ENCODE measurements at regions not wholly inside any gene's neighbourhood (a gene's known extent, or its start where the extent isn't known, plus 50 kb on each side); places are given as distances from the start of the nearest gene placed in this dataset.

DNA sequence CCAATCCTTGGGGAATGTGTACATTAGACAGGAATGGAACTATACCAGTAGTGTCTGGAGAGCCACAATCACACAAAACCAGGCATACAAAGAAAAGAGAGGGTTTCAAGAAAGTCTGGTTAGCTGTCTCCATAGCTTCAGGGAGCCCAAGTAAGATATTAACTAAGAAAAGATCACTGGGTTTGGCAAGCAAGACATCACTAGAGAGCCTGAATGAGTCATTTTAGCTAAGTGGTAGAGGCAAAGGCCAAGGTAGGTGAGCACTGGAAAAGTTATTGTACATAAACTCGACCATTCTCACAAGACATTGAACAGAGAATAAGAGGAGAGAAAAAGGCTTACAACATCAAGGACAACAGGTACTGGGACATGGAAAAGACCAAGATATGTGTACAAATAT lies 143.8 kb upstream of the ARL4C start:
- TF ChIP-seq CTCF (conservative IDR thresholded peaks at IDR 0.05 in 1 of 2, IDR thresholded peaks at IDR 0.05 in 1 of 2; ENCODE audit: low read depth in 1 of 2, low read length in 2 of 2) (no peak), EZH2 (IDR thresholded peaks at IDR 0.05; ENCODE audit: low read length, missing control alignments) (no peak)
